NCI-H446 treated with DMSO at 0.1 percent for 48 hours (cell line): ENCODE measurements at regions not wholly inside any gene's neighbourhood (a gene's known extent, or its start where the extent isn't known, plus 50 kb on each side); places are given as distances from the start of the nearest gene placed in this dataset.
"Not testable (repeated sequence)": the region's sequence is repeated elsewhere in the genome, so short reads cannot be mapped to it uniquely, and the experiment has no call there.

Experiments
- DNase-seq: peaks from one replicate; lab custom pipeline; 2025; lab: John Stamatoyannopoulos, UW

DNA sequence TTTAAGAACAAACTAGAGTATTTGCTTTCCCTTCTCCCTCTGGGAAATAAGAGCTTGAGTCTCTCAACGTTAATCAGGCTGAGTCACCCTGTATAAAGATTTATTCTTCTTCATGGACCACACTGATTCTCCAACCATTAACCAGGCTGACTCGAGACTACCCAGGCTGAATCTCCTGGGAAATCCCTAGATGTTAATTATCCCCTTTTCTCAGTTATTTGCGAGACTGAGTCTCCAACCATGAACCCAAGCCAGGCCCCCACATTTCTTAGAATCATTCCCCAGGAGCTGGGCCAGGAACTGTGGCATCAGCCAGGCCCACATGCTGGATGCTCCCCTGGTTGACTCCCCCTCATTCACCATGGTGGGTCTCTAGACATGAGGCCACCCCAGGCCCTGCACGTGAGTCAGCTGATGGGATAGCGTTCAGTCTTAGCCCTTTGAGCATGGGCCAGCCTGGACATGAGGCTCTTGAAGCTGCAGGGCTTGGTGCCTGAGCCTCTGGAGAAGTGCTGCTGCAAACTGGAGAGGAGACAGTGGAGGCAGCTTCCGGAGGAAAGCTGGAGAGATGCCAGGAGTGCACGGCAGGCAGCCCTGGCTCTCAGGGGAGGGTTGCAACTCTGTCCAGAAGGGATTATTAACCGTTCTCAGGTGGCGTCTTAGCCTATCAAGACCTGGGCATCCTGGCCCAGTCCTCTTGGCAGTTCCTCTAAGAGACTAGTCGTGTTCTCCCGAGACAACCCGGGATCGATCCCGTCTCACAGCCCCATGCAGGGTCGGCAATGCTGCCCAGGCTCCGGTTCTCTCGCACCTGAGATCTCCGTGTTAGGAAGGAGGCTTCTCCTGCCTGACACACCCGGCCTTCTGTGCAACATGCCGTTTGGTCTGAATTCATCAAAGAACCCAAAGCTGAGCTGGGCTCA is 296.6 kb downstream of the ADGRD1 start:
- no peak for DNase-seq

GRCh38 chr12:131250951-131251315 is 297.2 kb downstream of the ADGRD1 start:
- DNase-seq, result no peak

GRCh38 chr12:131251336-131252101 is 297.8 kb downstream of the ADGRD1 start:
- DNase-seq, result no peak

DNA sequence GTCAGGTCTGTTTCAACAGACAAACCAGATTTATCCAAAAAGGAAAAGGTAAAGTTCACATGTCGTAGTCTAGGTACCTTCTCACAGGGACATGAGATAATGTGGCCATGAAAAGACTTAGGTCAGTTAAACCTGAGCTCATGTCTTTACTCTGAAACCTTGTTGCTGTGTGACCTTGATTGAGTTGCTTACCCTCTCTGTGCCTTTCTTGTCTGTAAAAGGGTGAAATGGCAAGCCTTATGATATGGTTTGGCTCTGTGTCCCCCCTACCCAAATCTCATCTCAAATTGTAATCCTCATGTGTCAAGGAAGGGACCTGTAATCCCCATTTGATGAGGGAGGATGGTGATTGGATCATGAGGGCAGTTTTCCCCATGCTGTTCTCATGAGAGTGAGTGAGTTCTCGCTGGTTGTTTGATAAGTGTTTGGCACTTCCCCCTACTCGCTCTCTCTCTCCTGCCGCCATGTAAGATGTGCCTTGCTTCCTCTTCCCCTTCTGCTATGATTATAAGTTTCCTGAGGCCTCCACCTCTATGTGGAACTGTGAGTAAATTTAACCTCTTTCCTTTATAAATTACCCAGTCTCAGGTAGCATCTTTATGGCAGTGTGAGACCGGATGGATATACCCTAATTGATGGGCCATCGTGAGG is 299.8 kb downstream of the ADGRD1 start:
- no peak for DNase-seq

DNA sequence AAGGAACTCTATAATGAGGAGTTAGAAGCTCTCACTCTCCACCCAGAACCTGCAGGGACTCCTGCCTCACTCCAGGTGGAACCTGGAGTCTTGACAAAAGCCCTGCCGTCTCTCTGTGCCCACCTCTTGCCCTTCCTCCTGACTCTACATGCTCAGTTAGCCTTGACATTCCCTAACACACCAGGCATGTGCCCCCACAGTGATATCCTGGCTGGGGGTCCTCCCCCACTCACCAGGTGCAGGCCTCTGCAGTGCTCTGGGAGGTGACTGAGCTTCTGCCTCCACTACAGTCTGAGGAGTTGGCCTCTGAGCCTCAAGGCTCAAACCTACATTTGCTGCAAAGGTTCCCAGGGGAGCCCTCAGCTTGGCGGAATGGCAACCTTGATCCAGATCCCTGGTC is 300.7 kb downstream of the ADGRD1 start:
- no peak for DNase-seq

DNA sequence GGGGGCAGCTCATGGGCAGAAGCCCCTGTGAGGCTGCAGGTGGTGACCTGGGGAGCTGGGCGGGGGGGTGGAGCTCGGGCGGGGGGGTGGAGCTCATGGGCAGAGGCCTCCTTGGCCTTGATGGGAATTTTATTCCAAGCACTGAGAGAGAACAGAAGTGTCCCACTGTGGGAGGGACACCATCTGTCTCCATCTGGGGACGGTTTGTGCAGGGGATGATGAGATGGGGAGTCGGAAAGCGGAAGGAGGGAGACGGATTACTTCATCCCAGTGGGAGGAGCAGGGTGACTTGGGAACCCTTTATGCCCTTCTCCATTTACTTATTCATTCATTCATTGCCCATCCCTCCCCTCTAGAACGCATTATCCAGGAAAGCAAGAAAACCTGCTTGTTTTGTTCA is 304.7 kb downstream of the ADGRD1 start:
- no peak for DNase-seq

- DNase-seq, result no peak
Measured at GRCh38 chr12:131260251-131260905, 306.7 kb downstream of the ADGRD1 start.

DNA sequence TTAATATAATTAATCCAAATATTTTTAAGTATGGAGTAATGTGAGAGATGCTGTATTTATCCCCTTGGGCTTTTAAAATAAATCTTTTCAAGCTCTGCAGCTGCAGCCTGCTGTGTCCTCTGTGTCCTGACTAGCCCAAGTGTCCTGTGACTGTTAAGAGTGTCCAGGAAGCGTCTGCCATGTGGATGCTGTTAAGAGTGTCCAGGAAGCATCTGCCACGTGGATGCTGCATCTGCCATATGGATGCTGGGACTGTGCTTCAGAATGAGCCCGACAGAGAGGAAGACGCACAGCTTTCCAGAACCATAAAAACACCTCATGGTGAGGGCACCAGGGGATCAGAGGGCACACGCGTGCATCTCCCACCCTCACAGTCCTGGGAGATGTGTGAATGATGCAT is 307.2 kb downstream of the ADGRD1 start:
- no peak for DNase-seq

GRCh38 chr12:131261906-131262305 is 308.2 kb downstream of the ADGRD1 start:
- no peak for DNase-seq

- DNase-seq, result no peak
Measured at GRCh38 chr12:131263626-131264025, 309.9 kb downstream of the ADGRD1 start.

DNA sequence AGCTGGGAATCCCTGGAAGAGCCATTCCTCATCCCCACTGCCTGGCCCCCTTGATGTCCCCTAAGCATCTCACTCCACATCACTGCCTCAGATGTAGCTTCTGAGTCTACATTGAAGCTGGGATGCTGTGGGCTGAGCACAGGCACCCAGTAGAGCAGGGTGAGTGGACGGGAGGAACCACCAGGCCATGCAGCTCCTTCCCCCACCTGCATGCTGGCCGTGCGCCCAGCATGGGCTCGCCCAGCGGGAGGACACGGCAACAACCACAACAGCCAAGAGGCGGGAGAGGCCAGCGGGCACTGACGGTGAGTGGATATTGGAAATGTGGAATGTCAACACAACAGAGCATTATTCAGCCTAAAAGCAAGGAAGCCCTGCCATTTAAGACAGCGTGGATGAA is 310.9 kb downstream of the ADGRD1 start:
- no peak for DNase-seq

GRCh38 chr12:131266591-131267467 is 313.1 kb downstream of the ADGRD1 start:
- no peak for DNase-seq

- DNase-seq, result no peak
Measured at GRCh38 chr12:131267576-131267975, 313.9 kb downstream of the ADGRD1 start.

DNA sequence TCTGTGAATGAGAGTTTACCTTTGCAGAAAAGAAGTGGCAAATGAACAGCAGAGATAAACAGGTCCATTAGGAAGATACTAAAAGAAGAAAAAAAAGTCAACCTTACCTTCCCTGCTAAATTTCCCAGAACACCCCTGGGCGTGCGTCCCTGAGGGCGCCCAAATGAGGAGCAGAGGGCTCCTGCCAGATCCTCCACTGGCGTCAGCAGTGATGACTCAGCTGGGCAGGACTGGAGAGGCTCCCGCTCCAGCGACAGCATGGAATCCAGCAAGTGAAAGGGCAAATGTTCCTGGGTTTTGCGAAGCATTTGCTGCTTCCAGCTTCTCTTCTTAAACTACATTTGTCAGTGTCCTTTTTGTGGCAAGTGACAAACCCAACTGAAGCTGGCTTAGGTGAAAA is 314.4 kb downstream of the ADGRD1 start:
- DNase-seq, result not testable (repeated sequence)

GRCh38 chr12:131268571-131268970 is 314.9 kb downstream of the ADGRD1 start:
- DNase-seq, result not testable (repeated sequence)

DNA sequence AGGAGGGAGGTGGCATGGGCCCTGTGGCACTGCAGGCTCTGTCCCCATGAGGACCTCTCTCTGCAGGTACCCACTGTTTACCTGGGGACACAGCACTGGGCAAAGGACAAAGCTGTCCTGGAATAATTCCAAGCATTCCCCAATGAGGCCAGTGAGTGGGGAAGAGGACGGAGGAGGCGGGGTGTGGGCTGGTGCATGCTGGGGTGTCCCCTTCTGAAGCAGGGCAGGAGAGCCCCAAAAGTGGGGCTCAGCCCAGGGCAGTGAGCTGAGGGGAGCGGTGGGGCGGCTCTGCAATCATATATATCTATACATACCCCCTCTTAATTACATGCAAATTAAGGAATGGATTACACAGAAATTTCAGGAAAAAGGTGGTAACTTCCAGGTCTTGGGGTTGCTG is 315.8 kb downstream of the ADGRD1 start:
- no peak for DNase-seq

DNA sequence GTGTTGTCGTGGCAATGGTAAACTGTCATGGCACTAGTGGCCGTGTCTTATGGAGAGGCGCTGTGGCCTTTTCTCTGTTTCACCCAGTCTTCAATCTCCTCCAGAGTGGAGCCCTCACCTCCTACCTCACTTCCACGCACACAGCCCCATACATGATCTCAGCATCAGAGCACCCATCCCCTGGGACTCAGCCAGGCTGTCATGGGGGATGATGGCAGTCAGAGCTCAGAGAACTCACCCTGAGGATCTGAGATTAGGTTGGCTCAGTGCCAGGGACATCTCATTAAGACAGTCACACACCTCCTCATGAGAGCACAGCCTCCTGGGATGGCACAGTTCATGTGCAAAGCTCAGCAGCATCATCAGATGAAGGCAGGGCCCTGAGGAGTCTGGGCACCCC is 316.3 kb downstream of the ADGRD1 start:
- DNase-seq, result not testable (repeated sequence)

DNA sequence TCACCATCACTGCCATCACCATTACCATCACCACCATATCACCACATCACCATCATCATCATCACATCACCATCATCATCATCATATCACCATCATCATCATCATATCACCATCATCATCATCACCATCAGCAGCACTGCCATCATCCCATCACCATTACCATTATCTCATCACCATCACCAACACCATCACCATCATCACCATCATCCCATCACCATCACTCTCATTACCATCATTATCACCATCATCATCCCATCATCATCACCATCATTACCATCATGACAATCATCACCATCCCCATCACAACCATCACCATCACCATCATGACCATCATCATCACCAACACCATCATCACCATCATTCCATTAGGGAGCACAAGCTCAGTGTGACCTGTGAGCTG is 318.0 kb downstream of the ADGRD1 start:
- DNase-seq, result no peak

DNA sequence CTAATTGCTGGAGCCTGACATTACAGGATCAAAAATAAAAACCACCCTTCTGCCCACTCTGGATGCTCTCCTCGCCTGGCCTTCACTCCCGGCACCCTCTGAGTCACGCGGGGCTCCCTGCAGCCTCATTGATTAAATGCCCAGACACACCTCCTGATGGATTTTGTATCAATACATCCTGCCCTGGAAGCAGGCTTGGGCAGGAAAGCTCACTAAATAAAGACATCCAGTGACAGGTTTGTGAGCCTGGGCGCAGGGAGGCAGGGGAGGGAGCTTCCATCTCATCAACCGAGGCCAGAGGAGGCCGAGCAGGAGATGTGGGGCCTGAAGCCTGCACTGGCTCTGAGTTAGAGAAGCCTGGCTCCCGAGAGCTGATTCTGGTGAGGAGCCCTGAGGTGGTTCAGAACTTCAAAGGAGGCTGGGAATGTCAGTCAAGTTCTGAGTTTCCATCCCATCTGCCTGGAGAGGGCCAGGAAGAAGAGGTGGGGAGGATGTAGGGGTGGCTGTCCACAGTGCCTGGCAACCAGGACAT is 318.6 kb downstream of the ADGRD1 start:
- not testable (repeated sequence) for DNase-seq

GRCh38 chr12:131273291-131273845 is 319.7 kb downstream of the ADGRD1 start:
- DNase-seq, result no peak

GRCh38 chr12:131274061-131274460 is 320.4 kb downstream of the ADGRD1 start:
- DNase-seq, result no peak
